ENCODE measurements at regions not wholly inside any gene's neighbourhood (a gene's known extent, or its start where the extent isn't known, plus 50 kb on each side); places are given as distances from the start of the nearest gene placed in this dataset.

GRCh38 chr7:25725451-25725850 is 426.5 kb upstream of the NFE2L3 start:
- Histone ChIP-seq H3K36me3 (no peaks in the 10 kb centered on the region), H3K27me3 (no peaks in the 10 kb centered on the region), H3K4me3 (no peak overlapping the region), H3K27ac (no peak overlapping the region), H3K9me3 (no peaks in the 10 kb centered on the region), H3K4me1 (no peaks in the 10 kb centered on the region)
- DNase-seq (no peak), ATAC-seq (no peak)
- intact Hi-C loops (cut with DNase I) = no loop called here
- TF ChIP-seq CTCF (IDR thresholded peaks at IDR 0.05) (no peak), POLR2A (IDR thresholded peaks at IDR 0.05) (no peak)
- WGBS (ENCODE audit: insufficient coverage, low coverage, low lambda C conversion rate, missing lambda C conversion rate) = 45% methylated on average over 2 of the region's 2 CpGs

DNA sequence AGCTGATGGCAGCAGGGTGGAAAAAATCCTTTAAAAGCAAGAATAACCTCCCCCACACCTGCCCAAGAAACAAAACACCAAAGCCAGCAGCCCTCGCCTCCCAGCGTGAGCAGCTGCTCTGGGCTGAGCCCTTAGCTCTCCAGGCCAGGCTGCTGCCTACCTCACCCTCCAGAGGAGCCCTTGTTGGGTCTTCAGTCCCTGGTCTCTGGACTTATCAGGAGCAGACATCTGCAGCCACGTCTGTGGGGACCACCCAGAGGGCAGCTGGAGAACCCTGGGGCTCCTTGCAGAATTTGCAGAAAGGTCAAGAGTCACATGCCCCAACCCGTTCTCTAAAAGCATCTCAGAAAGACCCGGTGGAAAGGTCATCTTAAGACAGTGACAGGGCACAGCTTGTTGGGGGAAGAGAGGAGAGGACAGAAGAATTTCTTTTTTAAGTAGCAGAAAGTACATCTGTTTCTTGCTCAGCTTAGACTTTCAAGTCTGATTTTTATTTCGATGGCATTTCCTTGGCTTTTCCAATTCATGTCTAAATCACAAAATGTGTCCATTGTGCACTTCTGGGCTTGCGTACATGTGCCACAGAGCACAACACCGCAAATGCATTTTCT is 425.7 kb upstream of the NFE2L3 start:
- no peak for DNase-seq
- whole genome bisulfite sequencing (ENCODE audit: insufficient coverage, low coverage, low lambda C conversion rate, missing lambda C conversion rate) = 47% methylated on average over 6 of the region's 8 CpGs
- no peak overlapping the region for H3K4me3 ChIP-seq
- ATAC-seq = no peak
- intact Hi-C loops (cut with DNase I) = no loop called here
- TF ChIP-seq POLR2A (IDR thresholded peaks at IDR 0.05) (no peak), CTCF (IDR thresholded peaks at IDR 0.05) (no peak)
- H3K36me3 ChIP-seq = no peaks in the 10 kb centered on the region
- H3K27ac ChIP-seq = no peak overlapping the region
- no peaks in the 10 kb centered on the region for H3K9me3 ChIP-seq
- no peaks in the 10 kb centered on the region for H3K4me1 ChIP-seq
- H3K27me3 ChIP-seq = no peaks in the 10 kb centered on the region

- DNase-seq = no peak
- no peaks in the 10 kb centered on the region for H3K9me3 ChIP-seq
- H3K4me1 ChIP-seq = no peaks in the 10 kb centered on the region
- H3K27ac ChIP-seq = no peak overlapping the region
- no peaks in the 10 kb centered on the region for H3K36me3 ChIP-seq
- TF ChIP-seq POLR2A (IDR thresholded peaks at IDR 0.05) (no peak), CTCF (IDR thresholded peaks at IDR 0.05) (no peak)
- 59% methylated on average over 8 of the region's 8 CpGs for WGBS (ENCODE audit: insufficient coverage, low coverage, low lambda C conversion rate, missing lambda C conversion rate)
- H3K27me3 ChIP-seq = no peaks in the 10 kb centered on the region
- intact Hi-C loops (cut with DNase I) = no loop called here
- no peak for ATAC-seq
- no peak overlapping the region for H3K4me3 ChIP-seq
Measured at GRCh38 chr7:25726781-25727311, 425.2 kb upstream of the NFE2L3 start.

DNA sequence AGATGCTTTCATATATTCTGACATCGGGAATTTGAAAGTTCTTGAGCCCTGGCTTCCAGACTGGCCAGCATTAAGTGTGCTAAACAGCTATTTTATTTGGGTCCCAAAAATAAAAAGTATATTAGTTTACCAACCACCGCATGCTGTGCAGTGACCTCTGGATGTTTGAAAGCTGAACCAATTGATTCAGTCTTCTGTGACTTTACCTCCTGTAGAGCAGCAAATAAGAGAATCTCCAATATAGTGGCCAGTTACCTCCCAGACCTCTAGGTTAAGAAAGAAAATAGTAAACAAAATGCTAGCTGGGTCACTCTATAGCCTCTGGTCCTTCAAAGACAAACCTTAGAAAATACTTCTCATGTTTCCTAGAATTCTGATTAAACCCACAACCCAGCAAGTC is 424.6 kb upstream of the NFE2L3 start:
- intact Hi-C loops (cut with DNase I) = no loop called here
- Histone ChIP-seq H3K9me3 (no peaks in the 10 kb centered on the region), H3K27me3 (no peaks in the 10 kb centered on the region), H3K27ac (no peak overlapping the region), H3K4me1 (no peaks in the 10 kb centered on the region), H3K36me3 (no peaks in the 10 kb centered on the region), H3K4me3 (no peak overlapping the region)
- ATAC-seq = no peak
- TF ChIP-seq CTCF (IDR thresholded peaks at IDR 0.05) = no peak
- no peak for TF ChIP-seq POLR2A (IDR thresholded peaks at IDR 0.05)
- no peak for DNase-seq
- WGBS (ENCODE audit: insufficient coverage, low coverage, low lambda C conversion rate, missing lambda C conversion rate) = 27% methylated on average over 2 of the region's 2 CpGs
